Body of pancreas (tissue), 4 donors: ENCODE measurements at regions not wholly inside any gene's neighbourhood (a gene's known extent, or its start where the extent isn't known, plus 50 kb on each side); places are given as distances from the start of the nearest gene placed in this dataset.

Source experiments
- ATAC-seq: fragments of 150-250 bp; one replicate; pipeline ENCODE4 v1.9.1; 2016
- DNase-seq, 4 donors: peaks; one replicate each; pipeline ENCODE4 v3.0.0-alpha.2; 2019
- H3K27ac ChIP-seq, 4 donors: fragments of 200-600 bp; sonication (generic); 1 replicate in 3 of 4; 2 replicates in 1 of 4; pipeline versions ENCODE4 v1.5.1 to v1.6.1; 2016 to 2019; ENCODE audit warnings: mild to moderate bottlenecking in 1 of 4, mixed read lengths in 1 of 4, moderate library complexity in 1 of 4
- H3K27me3 ChIP-seq, 2 donors: fragments of 200-600 bp; sonication (generic); one replicate each; pipeline ENCODE4 v1.6.0; 2016; ENCODE audit warnings: mild to moderate bottlenecking in 1 of 2
- H3K36me3 ChIP-seq, 2 donors: fragments of 200-600 bp; sonication (generic); replicated peaks in 1 of 2; 2 replicates each; pipeline ENCODE4 v1.5.1; 2016; ENCODE audit warnings: low read depth in 2 of 2; ENCODE audit not compliant: insufficient read depth in 1 of 2
- H3K4me1 ChIP-seq: fragments of 200-600 bp; sonication (generic); one replicate; pipeline ENCODE4 v1.6.0; 2016
- H3K4me3 ChIP-seq, 2 donors: fragments of 200-600 bp; sonication (generic); 1 replicate in 1 of 2; 2 replicates in 1 of 2; pipeline ENCODE4 v1.5.1; 2016 to 2019
- H3K9me3 ChIP-seq, 3 donors: fragments of 200-600 bp; sonication (generic); 1 replicate in 2 of 3; 2 replicates in 1 of 3; pipeline ENCODE4 v1.5.1; 2016
- POLR2A ChIP-seq, 3 donors: fragments of 450-650 bp; IDR thresholded peaks; one replicate each; pipeline ENCODE4 v1.6.1; 2016; ENCODE audit warnings: antibody characterized with exemption in 3 of 3, mild to moderate bottlenecking in 2 of 3
- WGBS, 2 donors: methylation state at CpG; one replicate each; pipeline ENCODE4 v1.1.5; 2017; 5-methylcytosine and 5-hydroxymethylcytosine counted together
- intact Hi-C: fragments of 100-400 bp; cut with DNase I; formaldehyde crosslinking; loops from one replicate; pipeline ENCODE4 v1.15.1; 2023
- TF ChIP-seq, protein P1 (sequence below), 7 experiments: fragments of 450-650 bp in 4 of 7; fragments of 200-600 bp in 3 of 7; sonication (generic) in 3 of 7; IDR thresholded peaks; one replicate each; pipeline ENCODE4 v1.5.1; 2016 to 2019; ENCODE audit warnings: antibody characterized with exemption in 7 of 7

GRCh38 chr4:57333684-57334083 is 223.5 kb upstream of the IGFBP7 start:
- Histone ChIP-seq H3K4me1 (no peaks in the 10 kb centered on the region), H3K4me3 (no peak overlapping the region), H3K9me3 (no peaks in the 10 kb centered on the region), H3K27ac (no peak overlapping the region), H3K27me3 (no peaks in the 10 kb centered on the region), H3K36me3 (no peaks in the 10 kb centered on the region)
- ATAC-seq (no peak), DNase-seq (no peak)
- no peak for TF ChIP-seq POLR2A (IDR thresholded peaks at IDR 0.05)
- TF ChIP-seq, protein P1, sequence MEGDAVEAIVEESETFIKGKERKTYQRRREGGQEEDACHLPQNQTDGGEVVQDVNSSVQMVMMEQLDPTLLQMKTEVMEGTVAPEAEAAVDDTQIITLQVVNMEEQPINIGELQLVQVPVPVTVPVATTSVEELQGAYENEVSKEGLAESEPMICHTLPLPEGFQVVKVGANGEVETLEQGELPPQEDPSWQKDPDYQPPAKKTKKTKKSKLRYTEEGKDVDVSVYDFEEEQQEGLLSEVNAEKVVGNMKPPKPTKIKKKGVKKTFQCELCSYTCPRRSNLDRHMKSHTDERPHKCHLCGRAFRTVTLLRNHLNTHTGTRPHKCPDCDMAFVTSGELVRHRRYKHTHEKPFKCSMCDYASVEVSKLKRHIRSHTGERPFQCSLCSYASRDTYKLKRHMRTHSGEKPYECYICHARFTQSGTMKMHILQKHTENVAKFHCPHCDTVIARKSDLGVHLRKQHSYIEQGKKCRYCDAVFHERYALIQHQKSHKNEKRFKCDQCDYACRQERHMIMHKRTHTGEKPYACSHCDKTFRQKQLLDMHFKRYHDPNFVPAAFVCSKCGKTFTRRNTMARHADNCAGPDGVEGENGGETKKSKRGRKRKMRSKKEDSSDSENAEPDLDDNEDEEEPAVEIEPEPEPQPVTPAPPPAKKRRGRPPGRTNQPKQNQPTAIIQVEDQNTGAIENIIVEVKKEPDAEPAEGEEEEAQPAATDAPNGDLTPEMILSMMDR (IDR thresholded peaks at IDR 0.05): no peak
- intact Hi-C loops: no loop called here
- WGBS, 2 donors: 67 to 89% methylated on average over 5 of the region's 5 CpGs

DNA sequence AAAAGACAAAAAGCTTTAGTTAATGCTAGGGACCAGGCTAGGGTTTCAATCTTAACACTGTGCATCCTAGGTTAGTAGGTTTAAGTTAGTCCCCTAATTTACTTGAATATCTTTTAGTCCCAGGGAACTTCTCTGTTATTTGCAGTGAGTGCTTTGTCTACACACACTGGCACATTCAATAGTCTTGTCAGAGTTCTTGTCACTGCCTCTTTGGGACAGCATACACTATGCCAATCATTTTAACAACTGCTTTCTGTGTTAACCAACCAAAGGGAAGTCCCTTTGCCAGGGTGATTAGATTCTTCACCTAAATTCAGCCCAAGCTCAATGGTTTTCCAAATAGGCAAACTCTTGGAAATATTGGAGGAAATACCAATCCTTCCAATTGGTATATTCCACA is 221.8 kb upstream of the IGFBP7 start:
- no peak for DNase-seq
- no peak overlapping the region for H3K27ac ChIP-seq
- TF ChIP-seq, protein P1 (IDR thresholded peaks at IDR 0.05): no peak
- no peak for TF ChIP-seq POLR2A (IDR thresholded peaks at IDR 0.05)
- H3K4me3 ChIP-seq: no peak overlapping the region
- no peaks in the 10 kb centered on the region for H3K27me3 ChIP-seq
- no peak for ATAC-seq
- no peaks in the 10 kb centered on the region for H3K9me3 ChIP-seq
- H3K36me3 ChIP-seq: no peaks in the 10 kb centered on the region
- H3K4me1 ChIP-seq: no peaks in the 10 kb centered on the region
- intact Hi-C loops: no loop called here

DNA sequence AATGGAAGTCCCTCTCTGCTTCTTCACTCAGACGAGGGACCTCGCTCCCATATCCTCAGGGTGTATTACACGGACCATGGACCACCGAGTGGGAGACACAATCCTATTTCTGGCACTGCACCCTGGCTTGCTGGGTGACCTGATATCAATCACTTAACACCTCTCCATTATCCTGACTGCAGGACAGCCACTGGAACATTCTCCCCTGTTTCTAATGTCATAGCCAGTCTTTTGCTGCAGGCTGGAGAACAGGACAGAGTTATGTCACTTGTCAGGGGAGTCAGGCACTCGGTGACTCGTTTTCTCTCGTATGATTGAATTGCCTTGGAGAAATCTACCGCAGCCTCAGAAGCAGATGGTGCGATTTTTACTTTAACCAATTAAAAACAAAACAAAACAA is 219.1 kb upstream of the IGFBP7 start:
- TF ChIP-seq POLR2A (IDR thresholded peaks at IDR 0.05): no peak
- TF ChIP-seq, protein P1 (IDR thresholded peaks at IDR 0.05): no peak
- DNase-seq (no peak), ATAC-seq (no peak)
- Histone ChIP-seq H3K27me3 (no peaks in the 10 kb centered on the region), H3K4me1 (no peaks in the 10 kb centered on the region), H3K27ac (no peak overlapping the region), H3K4me3 (no peak overlapping the region), H3K9me3 (no peaks in the 10 kb centered on the region), H3K36me3 (no peaks in the 10 kb centered on the region)
- WGBS, 2 donors: 68 to 72% methylated on average over 9 of the region's 9 CpGs
- intact Hi-C loops: no loop called here

DNA sequence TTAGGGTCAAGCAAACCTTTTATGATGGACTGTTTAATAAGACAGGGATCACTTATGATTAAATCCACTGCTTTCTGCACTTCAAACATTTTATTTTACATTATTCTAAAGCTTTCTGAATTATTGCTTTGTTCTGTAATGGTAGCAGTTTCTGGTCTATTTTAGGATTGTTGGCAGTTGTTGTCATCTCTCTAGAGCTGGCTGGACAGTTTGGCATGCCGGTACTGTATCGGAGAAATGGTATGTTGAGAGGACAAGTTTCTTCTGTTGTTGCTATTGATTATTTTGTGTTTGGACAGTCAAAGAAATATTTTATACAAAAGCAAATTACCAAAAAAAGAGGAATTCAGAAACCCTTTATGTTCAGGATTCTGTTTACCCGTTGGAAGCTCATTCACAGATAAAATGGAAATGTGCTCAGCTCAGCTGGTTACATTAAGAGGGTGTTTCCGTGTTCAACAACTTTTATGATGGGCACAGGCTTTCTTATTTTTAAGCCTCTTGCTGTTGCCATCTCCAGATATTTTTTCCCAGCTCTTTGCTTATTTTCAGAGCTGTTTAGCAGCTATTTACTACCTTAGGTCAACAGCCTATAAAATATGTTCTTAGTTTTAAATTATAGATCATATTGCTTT is 214.6 kb upstream of the IGFBP7 start:
- intact Hi-C loops: no loop called here
- ATAC-seq (no peak), DNase-seq (no peak)
- Histone ChIP-seq H3K27me3 (no peaks in the 10 kb centered on the region), H3K27ac (no peak overlapping the region), H3K4me1 (no peaks in the 10 kb centered on the region), H3K36me3 (no peaks in the 10 kb centered on the region), H3K4me3 (no peak overlapping the region), H3K9me3 (no peaks in the 10 kb centered on the region)
- WGBS, 2 donors: 28 to 35% methylated on average over 4 of the region's 4 CpGs
- TF ChIP-seq, protein P1 (IDR thresholded peaks at IDR 0.05): no peak
- TF ChIP-seq POLR2A (IDR thresholded peaks at IDR 0.05): no peak

- Histone ChIP-seq H3K27me3 (no peaks in the 10 kb centered on the region), H3K27ac (no peak overlapping the region), H3K9me3 (no peaks in the 10 kb centered on the region), H3K4me1 (no peaks in the 10 kb centered on the region), H3K36me3 (no peaks in the 10 kb centered on the region), H3K4me3 (no peak overlapping the region)
- WGBS, 2 donors: 27 to 32% methylated on average over 4 of the region's 4 CpGs
- TF ChIP-seq, protein P1 (IDR thresholded peaks at IDR 0.05): no peak
- TF ChIP-seq POLR2A (IDR thresholded peaks at IDR 0.05): no peak
- DNase-seq (no peak), ATAC-seq (no peak)
- intact Hi-C loops: no loop called here
Measured at GRCh38 chr4:57320849-57321248, 210.7 kb upstream of the IGFBP7 start.
